Activated gamma-delta T cell treated with Interleukin-2 at 50 U/mL for 16 hours (primary cell): ENCODE measurements at regions not wholly inside any gene's neighbourhood (a gene's known extent, or its start where the extent isn't known, plus 50 kb on each side); places are given as distances from the start of the nearest gene placed in this dataset.

Source experiments
- DNase-seq: peaks from one replicate; pipeline ENCODE4 v3.0.0-alpha.2; 2020

- DNase-seq, result no peak
Observed at GRCh38 chr13:109390391-109390790, 396.0 kb downstream of the IRS2 start.

GRCh38 chr13:109389892-109390345 lies 396.5 kb downstream of the IRS2 start:
- DNase-seq, result no peak

GRCh38 chr13:109389456-109389855 lies 396.9 kb downstream of the IRS2 start:
- no peak for DNase-seq

GRCh38 chr13:109387471-109387870 lies 398.9 kb downstream of the IRS2 start:
- no peak for DNase-seq

- DNase-seq, result no peak
Observed at GRCh38 chr13:109385242-109385560, 401.2 kb downstream of the IRS2 start.

GRCh38 chr13:109384491-109385241 lies 401.7 kb downstream of the IRS2 start:
- no peak for DNase-seq

GRCh38 chr13:109383683-109384082 lies 402.7 kb downstream of the IRS2 start:
- no peak for DNase-seq

GRCh38 chr13:109381546-109382180 lies 404.7 kb downstream of the IRS2 start:
- DNase-seq, result no peak

GRCh38 chr13:109380457-109380856 lies 405.9 kb downstream of the IRS2 start:
- DNase-seq, result no peak

GRCh38 chr13:109379930-109380329 lies 406.5 kb downstream of the IRS2 start:
- no peak for DNase-seq

GRCh38 chr13:109376936-109377335 lies 409.4 kb downstream of the IRS2 start:
- no peak for DNase-seq

- no peak for DNase-seq
Observed at GRCh38 chr13:109374609-109375200, 411.7 kb downstream of the IRS2 start.

- no peak for DNase-seq
Observed at GRCh38 chr13:109372666-109373065, 413.7 kb downstream of the IRS2 start.

- no peak for DNase-seq
Observed at GRCh38 chr13:109371066-109371465, 415.3 kb downstream of the IRS2 start.

GRCh38 chr13:109370496-109370895 lies 415.9 kb downstream of the IRS2 start:
- DNase-seq, result no peak

GRCh38 chr13:109369353-109370052 lies 416.9 kb downstream of the IRS2 start:
- no peak for DNase-seq

- no peak for DNase-seq
Observed at GRCh38 chr13:109368230-109368629, 418.2 kb downstream of the IRS2 start.

- no peak for DNase-seq
Observed at GRCh38 chr13:109366525-109366924, 419.9 kb downstream of the IRS2 start.

GRCh38 chr13:109363431-109363830 lies 423.0 kb downstream of the IRS2 start:
- no peak for DNase-seq

- DNase-seq, result no peak
Observed at GRCh38 chr13:109362616-109363015, 423.8 kb downstream of the IRS2 start.

GRCh38 chr13:109361562-109362289 lies 424.7 kb downstream of the IRS2 start:
- DNase-seq, result no peak

- no peak for DNase-seq
Observed at GRCh38 chr13:109357751-109358471, 428.5 kb downstream of the IRS2 start.
